HCT116 (cell line): ENCODE measurements at regions not wholly inside any gene's neighbourhood (a gene's known extent, or its start where the extent isn't known, plus 50 kb on each side); places are given as distances from the start of the nearest gene placed in this dataset.

ENCODE experiments used
- ATAC-seq: fragments of 200-7000 bp; cut with Tn5 transposase; 2 replicates; pipeline ENCODE4 v1.9.1; 2020; ENCODE audit warnings: mild to moderate bottlenecking, moderate library complexity
- BruUV-seq: library from RNA; stranded (reverse); fragments of 400-500 nt; replicated peaks from 2 replicates; lab custom pipeline; 2021; lab: Mats Ljungman, UMichigan
- CTCF ChIA-PET: fragments of 300-600 bp; sonication (Branson Sonifier 250); formaldehyde crosslinking; loops from one replicate; lab custom pipeline; 2021; ENCODE audit warnings: antibody characterized with exemption; lab: Charles Lee
- POLR2A ChIA-PET: fragments of 300-600, 350-600 bp; sonication (Branson Sonifier 250); formaldehyde crosslinking; loops from one replicate; lab custom pipeline; 2021; ENCODE audit warnings: antibody characterized with exemption; lab: Charles Lee
- RAD21 ChIA-PET, 2 experiments: fragments of 300-600 bp; sonication (Branson Sonifier 250); formaldehyde crosslinking; loops; one replicate each; lab custom pipeline; 2023; ENCODE audit warnings: low total read pairs in 2 of 2; ENCODE audit not compliant: uncharacterized antibody in 2 of 2, unreplicated experiment in 2 of 2, low non-redundant PET in 1 of 2; lab: Charles Lee
- DNase-seq: peaks from one replicate; pipeline ENCODE4 v3.0.0-alpha.2; 2010; ENCODE audit warnings: low read depth, low spot score
- H2AFZ ChIP-seq: fragments of 200-600 bp; shearing (Covaris generic), sonication (generic); 2 replicates; pipeline ENCODE4 v1.6.1; 2017; ENCODE audit warnings: low read depth, mixed run types, mixed read lengths, antibody characterized with exemption, low read length; ENCODE audit not compliant: poor library complexity, severe bottlenecking
- H3K27ac ChIP-seq: 2 replicates; pipeline ENCODE4 v1.5.1; 2012; ENCODE audit warnings: low read depth, low read length
- H3K27me3 ChIP-seq: fragments of 200-600 bp; sonication (generic); 2 replicates; pipeline ENCODE4 v1.6.1; 2016; ENCODE audit warnings: mixed run types, low read length, mixed read lengths; ENCODE audit not compliant: insufficient read depth
- H3K36me3 ChIP-seq, 2 experiments: fragments of 200-500 bp in 1 of 2; fragments of 200-600 bp in 1 of 2; sonication (Bioruptor generic) in 1 of 2; sonication (generic) in 1 of 2; 2 replicates each; pipeline versions ENCODE4 v1.5.1 to v1.6.1; 2014 to 2016; ENCODE audit warnings: low read length in 2 of 2, inconsistent platforms in 1 of 2, mixed read lengths in 1 of 2, mixed run types in 1 of 2; ENCODE audit not compliant: insufficient read depth in 2 of 2, control insufficient read depth in 1 of 2
- H3K4me1 ChIP-seq, 2 experiments: fragments of 200-600 bp in 1 of 2; sonication (generic) in 1 of 2; 2 replicates each; pipeline versions ENCODE4 v1.5.1 to v1.6.1; 2012 to 2017; ENCODE audit warnings: low read length in 2 of 2, inconsistent platforms in 1 of 2, mild to moderate bottlenecking in 1 of 2, mixed read lengths in 1 of 2, mixed run types in 1 of 2, moderate library complexity in 1 of 2; ENCODE audit not compliant: insufficient read depth in 2 of 2, control insufficient read depth in 1 of 2
- H3K4me2 ChIP-seq: fragments of 200-600 bp; sonication (generic); 2 replicates; pipeline ENCODE4 v1.6.1; 2017; ENCODE audit warnings: mixed run types, low read length, mixed read lengths
- H3K4me3 ChIP-seq, 2 experiments: fragments of 200-600 bp in 1 of 2; sonication (generic) in 1 of 2; replicated peaks in 1 of 2; 2 replicates each; pipeline ENCODE4 v1.5.1; 2011 to 2016; ENCODE audit warnings: low read length in 2 of 2, control low read depth in 1 of 2, low read depth in 1 of 2, mild to moderate bottlenecking in 1 of 2, mixed read lengths in 1 of 2, mixed run types in 1 of 2
- H3K79me2 ChIP-seq: fragments of 200-600 bp; sonication (generic); 2 replicates; pipeline ENCODE4 v1.6.1; 2017; ENCODE audit warnings: mild to moderate bottlenecking, mixed run types, low read length, moderate library complexity, mixed read lengths; ENCODE audit not compliant: insufficient read depth
- H3K9ac ChIP-seq: fragments of 200-600 bp; sonication (generic); 2 replicates; pipeline ENCODE4 v1.6.1; 2016; ENCODE audit warnings: low read length, mixed read lengths
- H3K9me2 ChIP-seq: fragments of 200-600 bp; sonication (generic), shearing (Covaris generic); 2 replicates; pipeline ENCODE4 v1.6.1; 2017; ENCODE audit warnings: mixed run types, mild to moderate bottlenecking, moderate library complexity; ENCODE audit not compliant: insufficient read depth
- H3K9me3 ChIP-seq, 2 experiments: fragments of 200-500 bp in 1 of 2; fragments of 200-600 bp in 1 of 2; sonication (Bioruptor generic) in 1 of 2; sonication (generic) in 1 of 2; 2 replicates each; pipeline ENCODE4 v1.6.1; 2014 to 2017; ENCODE audit warnings: low read length in 2 of 2, mixed read lengths in 2 of 2, inconsistent platforms in 1 of 2, low read depth in 1 of 2, mild to moderate bottlenecking in 1 of 2, mixed run types in 1 of 2, moderate library complexity in 1 of 2; ENCODE audit not compliant: control insufficient read depth in 1 of 2, insufficient read depth in 1 of 2
- H4K20me1 ChIP-seq: fragments of 200-600 bp; sonication (generic), shearing (Covaris generic); 2 replicates; pipeline ENCODE4 v1.6.1; 2017; ENCODE audit warnings: mixed run types, mild to moderate bottlenecking, moderate library complexity; ENCODE audit not compliant: insufficient read depth
- ATF3 ChIP-seq: IDR thresholded peaks from 2 replicates; pipeline ENCODE4 v1.6.1; 2012
- CEBPB ChIP-seq: IDR thresholded peaks from 2 replicates; pipeline ENCODE4 v1.6.1; 2012; ENCODE audit warnings: low read depth
- RAD21 ChIP-seq: IDR thresholded peaks from 2 replicates; pipeline ENCODE4 v1.6.1; 2012; ENCODE audit warnings: low read depth, mild to moderate bottlenecking
- SP1 ChIP-seq: IDR thresholded peaks from 2 replicates; pipeline ENCODE4 v1.6.1; 2012; ENCODE audit warnings: low read depth
- ZBTB33 ChIP-seq: IDR thresholded peaks from 2 replicates; pipeline ENCODE4 v1.6.1; 2011; ENCODE audit warnings: mild to moderate bottlenecking, low read length, moderate library complexity; ENCODE audit not compliant: insufficient replicate concordance; ENCODE audit errors: extremely low read depth
- ZFX ChIP-seq: fragments of 450-650 bp; IDR thresholded peaks from 2 replicates; pipeline ENCODE4 v1.6.1; 2017
- ZNF274 ChIP-seq: fragments of 200-500 bp; sonication (Bioruptor generic); IDR thresholded peaks from 2 replicates; pipeline ENCODE4 v1.6.1; 2014; ENCODE audit warnings: mild to moderate bottlenecking, low read depth, low read length, inconsistent platforms
- intact Hi-C: fragments of 100-400 bp; cut with micrococcal nuclease; formaldehyde crosslinking; loops from 2 replicates; pipeline ENCODE4 v1.10.0; 2022

GRCh38 chr3:13159890-13160289, 86.7 kb upstream of the IQSEC1 start:
- POLR2A ChIA-PET: no interaction called here
- DNase-seq: no peak
- Histone ChIP-seq H3K4me2 (no peak overlapping the region), H4K20me1 (no peaks in the 10 kb centered on the region), H2AFZ (no peak overlapping the region), H3K9ac (no peak overlapping the region), H3K79me2 (no peaks in the 10 kb centered on the region), H3K9me3 (peaks cover 0 to 7% of the 10 kb centered on the region in 2 experiments; a peak in 2 of 4 replicates), H3K27ac (no peak overlapping the region), H3K4me1 (peaks cover 0 to 8% of the 10 kb centered on the region in 2 experiments; a peak in 2 of 4 replicates), H3K27me3 (0 out of 2 replicates have a peak, but pooled peaks cover 5% of the 10 kb centered on the region), H3K36me3 (no peaks in the 10 kb centered on the region), H3K9me2 (no peaks in the 10 kb centered on the region), H3K4me3 (no peak overlapping the region)
- ATAC-seq: no peak
- no peak for TF ChIP-seq ZBTB33
- TF ChIP-seq ATF3: no peak
- no peak for TF ChIP-seq ZFX
- no peak for TF ChIP-seq CEBPB
- no peak for TF ChIP-seq ZNF274
- TF ChIP-seq RAD21: no peak
- RAD21 ChIA-PET: no interaction called here
- CTCF ChIA-PET: interaction anchor here (1.0 kb wide), 1 partner anchor 15 kb away, joined by 3 read pairs; no protein-coding TSS in a partner anchor
- no TSS peak for BruUV-seq
- intact Hi-C loops: no loop called here

- no TSS peak for BruUV-seq
- Histone ChIP-seq H3K27ac (no peak overlapping the region), H3K4me2 (no peak overlapping the region), H2AFZ (no peak overlapping the region), H3K36me3 (no peaks in the 10 kb centered on the region), H3K79me2 (no peaks in the 10 kb centered on the region), H3K9me2 (no peaks in the 10 kb centered on the region), H3K4me3 (no peak overlapping the region), H3K9me3 (peaks cover 0 to 7% of the 10 kb centered on the region in 2 experiments; a peak in 2 of 4 replicates), H3K27me3 (no peaks in the 10 kb centered on the region), H3K9ac (no peak overlapping the region), H3K4me1 (peaks cover 0 to 8% of the 10 kb centered on the region in 2 experiments; a peak in 2 of 4 replicates), H4K20me1 (no peaks in the 10 kb centered on the region)
- no peak for TF ChIP-seq SP1
- ATAC-seq (no peak), DNase-seq (no peak)
- ChIA-PET POLR2A (no interaction called here), CTCF (no interaction called here), RAD21 (no interaction called here)
- intact Hi-C loops: no loop called here
These were observed 85.6 kb upstream of the IQSEC1 start for GRCh38 chr3:13158871-13159270.
